GM12878 (cell line): ENCODE measurements at regions not wholly inside any gene's neighbourhood (a gene's known extent, or its start where the extent isn't known, plus 50 kb on each side); places are given as distances from the start of the nearest gene placed in this dataset.
A peak's percentile ranks its signal among the peaks of the same experiment; 100 is the strongest.

Experiments used
- ATAC-seq: fragments of 200-7000 bp; cut with Tn5 transposase; 3 replicates; pipeline ENCODE4 v1.9.1; 2020; ENCODE audit warnings: mild to moderate bottlenecking, moderate library complexity
- BruUV-seq: library from RNA; stranded (reverse); fragments of 400-500 nt; replicated peaks from 2 replicates; lab custom pipeline; 2021; lab: Mats Ljungman, UMichigan
- CTCF ChIA-PET: fragments of 300-600 bp; sonication (Branson Sonifier 250); formaldehyde crosslinking; extraction: SDS; loops from one replicate; lab custom pipeline; 2021; ENCODE audit warnings: inconsistent platforms; lab: Yijun Ruan, JAX
- POLR2A ChIA-PET: fragments of 350-600 bp; formaldehyde crosslinking; extraction: SDS; loops from one replicate; lab custom pipeline; 2021; ENCODE audit warnings: inconsistent platforms; lab: Charles Lee
- RAD21 ChIA-PET: fragments of 300-600 bp; sonication (Branson Sonifier 250); formaldehyde crosslinking; loops from one replicate; lab custom pipeline; 2023; ENCODE audit warnings: antibody characterized with exemption; ENCODE audit not compliant: unreplicated experiment; lab: Charles Lee
- SMC1A ChIA-PET: fragments of 300-600 bp; sonication (Branson Sonifier 250); formaldehyde crosslinking; loops from one replicate; lab custom pipeline; 2023; ENCODE audit not compliant: unreplicated experiment, uncharacterized antibody; lab: Charles Lee
- DNase-seq: peaks from one replicate; pipeline ENCODE4 v3.0.0-alpha.2; 2011; ENCODE audit warnings: low read depth, low spot score
- FAIRE-seq: peaks from 3 replicates; lab custom pipeline; 2011; peaks lifted over from hg19 to GRCh38; lab: Jason Lieb, UNC
- H2AFZ ChIP-seq: 2 replicates; pipeline ENCODE4 v1.6.0; 2011; ENCODE audit warnings: low read depth, low read length, control low read depth; ENCODE audit not compliant: control insufficient read depth
- H3K27ac ChIP-seq: 2 replicates; pipeline ENCODE4 v1.5.1; 2011; ENCODE audit warnings: control low read depth; ENCODE audit not compliant: control insufficient read depth, insufficient read depth
- H3K27me3 ChIP-seq, 2 experiments: replicated peaks in 1 of 2; 2 replicates each; pipeline versions ENCODE4 v1.6.0 to v1.6.1; 2011; ENCODE audit warnings: low read length in 1 of 2; ENCODE audit not compliant: control insufficient read depth in 2 of 2, insufficient read depth in 2 of 2
- H3K36me3 ChIP-seq, 2 experiments: 2 replicates each; pipeline ENCODE4 v1.5.1; 2011; ENCODE audit warnings: low read length in 1 of 2; ENCODE audit not compliant: control insufficient read depth in 2 of 2, insufficient read depth in 2 of 2
- H3K4me1 ChIP-seq: 2 replicates; pipeline ENCODE4 v1.6.1; 2011; ENCODE audit warnings: mild to moderate bottlenecking, low read length, moderate library complexity, mixed read lengths; ENCODE audit not compliant: control insufficient read depth, insufficient read depth
- H3K4me2 ChIP-seq: 2 replicates; pipeline ENCODE4 v1.6.0; 2011; ENCODE audit warnings: control low read depth; ENCODE audit not compliant: control insufficient read depth, insufficient read depth
- H3K4me3 ChIP-seq: fragments of 200-600 bp; sonication (generic); 2 replicates; pipeline ENCODE4 v1.5.1; 2016
- H3K79me2 ChIP-seq: 2 replicates; pipeline ENCODE4 v1.6.0; 2011; ENCODE audit warnings: low read length; ENCODE audit not compliant: control insufficient read depth, insufficient read depth
- H3K9ac ChIP-seq: 2 replicates; pipeline ENCODE4 v1.8.0; 2011; ENCODE audit warnings: low read length, control low read depth, mixed read lengths; ENCODE audit not compliant: control insufficient read depth, insufficient read depth
- H3K9me3 ChIP-seq: replicated peaks from 3 replicates; pipeline ENCODE4 v1.5.1; 2011; ENCODE audit warnings: mild to moderate bottlenecking, low read length; ENCODE audit not compliant: control insufficient read depth, insufficient read depth
- H4K20me1 ChIP-seq: 2 replicates; pipeline ENCODE4 v1.6.0; 2011; ENCODE audit not compliant: control insufficient read depth, insufficient read depth
- ASH2L ChIP-seq: fragments of 300-600, 200-600 bp; sonication (generic); IDR thresholded peaks from 2 replicates; pipeline ENCODE4 v1.6.1; 2017; ENCODE audit warnings: low read depth, mild to moderate bottlenecking, borderline replicate concordance
- BHLHE40 ChIP-seq, 2 experiments: fragments of 450-650 bp in 1 of 2; IDR thresholded peaks; 2 replicates each; pipeline ENCODE4 v1.6.1; 2011 to 2017; ENCODE audit warnings: low read depth in 2 of 2, borderline replicate concordance in 1 of 2, improper control_type of control experiment in 1 of 2, low read length in 1 of 2, mild to moderate bottlenecking in 1 of 2
- CEBPB ChIP-seq, 2 experiments: fragments of 150-350 bp in 1 of 2; IDR thresholded peaks; 2 replicates each; pipeline ENCODE4 v1.6.1; 2012 to 2014; ENCODE audit warnings: low read depth in 2 of 2, low read length in 2 of 2, borderline replicate concordance in 1 of 2, inconsistent platforms in 1 of 2
- IRF4 ChIP-seq: IDR thresholded peaks from 2 replicates; pipeline ENCODE4 v1.6.1; 2011; ENCODE audit warnings: low read depth, low read length
- JUND ChIP-seq: IDR thresholded peaks from 2 replicates; pipeline ENCODE4 v1.6.1; 2012; ENCODE audit warnings: low read depth, mild to moderate bottlenecking, low read length, improper control_type of control experiment, moderate library complexity
- MYB ChIP-seq: fragments of 150-350 bp; IDR thresholded peaks from 2 replicates; pipeline ENCODE4 v1.6.1; 2014; ENCODE audit warnings: mild to moderate bottlenecking, low read depth, low read length, borderline replicate concordance
- POLR2AphosphoS5 ChIP-seq: IDR thresholded peaks from 2 replicates; pipeline ENCODE4 v1.6.1; 2011; ENCODE audit warnings: mild to moderate bottlenecking, low read length, inconsistent platforms
- SUPT20H ChIP-seq: IDR thresholded peaks from 2 replicates; pipeline ENCODE4 v1.6.1; 2011; ENCODE audit warnings: low read depth, mild to moderate bottlenecking, low read length, moderate library complexity, borderline replicate concordance; ENCODE audit not compliant: control insufficient read depth
- TARDBP ChIP-seq: IDR thresholded peaks from 2 replicates; pipeline ENCODE4 v1.6.1; 2016; ENCODE audit warnings: borderline replicate concordance
- TCF12 ChIP-seq: IDR thresholded peaks from 2 replicates; pipeline ENCODE4 v1.6.1; 2011; ENCODE audit warnings: low read depth, mild to moderate bottlenecking, low read length
- ZNF217 ChIP-seq: fragments of 450-650 bp; IDR thresholded peaks from 2 replicates; pipeline ENCODE4 v1.6.1; 2017; ENCODE audit warnings: antibody characterized with exemption, mild to moderate bottlenecking
- ZNF24 ChIP-seq: fragments of 450-650 bp; IDR thresholded peaks from 2 replicates; pipeline ENCODE4 v1.6.1; 2017; ENCODE audit warnings: antibody characterized with exemption, mild to moderate bottlenecking
- WGBS: methylation state at CpG from one replicate; pipeline ENCODE4 v1.1.6; 2016; ENCODE audit warnings: low lambda C conversion rate; ENCODE audit not compliant: insufficient replicate concordance, insufficient coverage; ENCODE audit errors: missing lambda C conversion rate; 5-methylcytosine and 5-hydroxymethylcytosine counted together
- in situ Hi-C: fragments of 300-500 bp; cut with MboI; formaldehyde crosslinking; loops from 9 replicates; pipeline ENCODE4 v1.14.3; 2018; ENCODE audit warnings: mixed read lengths
- intact Hi-C: fragments of 100-400 bp; cut with micrococcal nuclease; formaldehyde crosslinking; loops from one replicate; pipeline ENCODE4 v1.14.2; 2022; ENCODE audit not compliant: unreplicated experiment
- TF ChIP-seq, protein P1 (sequence below): IDR thresholded peaks from 2 replicates; pipeline ENCODE4 v1.6.1; 2011; ENCODE audit warnings: borderline replicate concordance, low read depth, mild to moderate bottlenecking, moderate library complexity, mixed read lengths, low read length; ENCODE audit not compliant: insufficient read depth; ENCODE audit errors: extremely low read length

DNA sequence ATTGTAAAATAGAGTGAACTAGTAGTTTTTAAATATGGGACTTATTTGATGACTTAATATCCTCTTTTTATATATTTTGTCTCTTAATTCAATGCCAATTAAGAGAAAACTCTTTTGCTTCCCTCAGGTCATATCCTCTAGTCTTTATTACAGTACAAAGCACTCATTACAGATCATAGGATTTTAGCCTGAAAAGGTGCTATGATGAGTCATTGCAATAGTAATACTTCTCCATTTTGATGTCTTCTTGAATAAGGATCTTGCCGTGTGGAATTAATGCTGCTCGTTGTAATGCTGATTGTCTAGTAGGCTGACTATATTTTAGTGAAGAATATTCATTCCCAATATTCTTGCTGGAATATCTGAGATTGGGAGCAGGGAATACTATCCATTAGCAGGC lies 612.2 kb upstream of the GOLIM4 start (continued):
- TF ChIP-seq, protein P1, sequence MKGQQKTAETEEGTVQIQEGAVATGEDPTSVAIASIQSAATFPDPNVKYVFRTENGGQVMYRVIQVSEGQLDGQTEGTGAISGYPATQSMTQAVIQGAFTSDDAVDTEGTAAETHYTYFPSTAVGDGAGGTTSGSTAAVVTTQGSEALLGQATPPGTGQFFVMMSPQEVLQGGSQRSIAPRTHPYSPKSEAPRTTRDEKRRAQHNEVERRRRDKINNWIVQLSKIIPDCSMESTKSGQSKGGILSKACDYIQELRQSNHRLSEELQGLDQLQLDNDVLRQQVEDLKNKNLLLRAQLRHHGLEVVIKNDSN = no peak
- TF ChIP-seq TARDBP (no peak), SUPT20H (no peak), ZNF217 (no peak), ZNF24 (peak; percentile 60; the same call in 1 of the 2 replicates), POLR2AphosphoS5 (no peak), BHLHE40 (IDR thresholded peaks at IDR 0.05; ENCODE audit: borderline replicate concordance in 1 of 2, low read depth in 2 of 2, low read length in 1 of 2) (no peak), IRF4 (peak; percentile 58; the same call in 1 of the 2 replicates), JUND (0 out of 2 replicates have a peak, but pooled peaks have one; percentile 47)

DNA sequence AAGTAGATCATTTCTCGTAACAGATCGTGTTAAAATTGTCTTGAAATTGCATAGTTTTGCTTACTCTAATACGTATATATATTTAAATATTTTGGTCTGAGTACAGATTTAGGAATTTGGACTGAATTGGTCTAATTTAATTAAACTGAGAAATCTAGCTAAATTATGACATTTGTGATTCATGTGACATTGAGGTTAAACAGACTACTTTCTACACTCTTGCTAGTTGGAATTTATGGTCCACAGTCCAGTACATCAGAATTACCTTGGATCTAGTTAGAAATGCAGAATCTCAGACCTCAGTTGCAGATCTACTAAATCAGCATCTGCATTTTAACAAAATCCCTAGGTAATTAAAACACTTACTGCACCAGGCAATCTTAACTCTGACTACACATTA lies 609.7 kb upstream of the GOLIM4 start:
- Histone ChIP-seq H2AFZ (no peak overlapping the region), H3K4me2 (no peak overlapping the region), H4K20me1 (no peaks in the 10 kb centered on the region), H3K36me3 (no peaks in the 10 kb centered on the region), H3K27me3 (no peaks in the 10 kb centered on the region), H3K4me3 (no peak overlapping the region), H3K9ac (no peak overlapping the region), H3K9me3 (no peaks in the 10 kb centered on the region), H3K79me2 (no peaks in the 10 kb centered on the region), H3K4me1 (no peaks in the 10 kb centered on the region), H3K27ac (no peak overlapping the region)
- FAIRE-seq = no peak
- intact Hi-C loops (no loop called here), in situ Hi-C loops (no loop called here)
- no peak for ATAC-seq
- CTCF ChIA-PET = no interaction called here
- BruUV-seq = no TSS peak
- no peak for TF ChIP-seq TCF12
- TF ChIP-seq MYB = no peak
- no peak for TF ChIP-seq ASH2L
- no peak for TF ChIP-seq CEBPB (IDR thresholded peaks at IDR 0.05; ENCODE audit: borderline replicate concordance in 1 of 2, low read depth in 2 of 2, low read length in 2 of 2)
- RAD21 ChIA-PET = no interaction called here
- DNase-seq = no peak
- SMC1A ChIA-PET = interaction anchor here (0.6 kb wide), 1 partner anchor 95 kb away, joined by 3 read pairs; no protein-coding TSS in a partner anchor
- WGBS = 9% methylated on average over 3 of the region's 3 CpGs
- POLR2A ChIA-PET = no interaction called here
